ENCODE measurements at regions not wholly inside any gene's neighbourhood (a gene's known extent, or its start where the extent isn't known, plus 50 kb on each side); places are given as distances from the start of the nearest gene placed in this dataset.
A peak's percentile ranks its signal among the peaks of the same experiment; 100 is the strongest.
"Not testable (repeated sequence)": the region's sequence is repeated elsewhere in the genome, so short reads cannot be mapped to it uniquely, and the experiment has no call there.

- Histone ChIP-seq H3K27ac (no peak overlapping the region), H3K27me3 (no peaks in the 10 kb centered on the region), H3K9me3 (replicated peaks in 1 of 3) (no peaks in the 10 kb centered on the region), H3K36me3 (replicated peaks in 1 of 2) (no peaks in the 10 kb centered on the region), H3K4me3 (no peak overlapping the region), H3K4me1 (replicated peaks in 1 of 2) (peaks cover 0 to 6% of the 10 kb centered on the region in 2 donors)
- DNase-seq, result peak in 4 of 7 donors; percentile 42 to 69 (median 59)
- no peak for TF ChIP-seq CTCF (IDR thresholded peaks at IDR 0.05)
- no peak for TF ChIP-seq POLR2A (IDR thresholded peaks at IDR 0.05)
- 61 to 72% (median 66%) methylated on average over 8 to 25 of the region's 25 CpGs for WGBS, 4 donors
- intact Hi-C loops (cut with DNase I), result no loop called here
Measured at GRCh38 chr14:104307627-104308401, 169.4 kb downstream of the KIF26A start.

GRCh38 chr14:104308534-104308933, 170.1 kb downstream of the KIF26A start:
- DNase-seq; H3K4me1 ChIP-seq (replicated peaks in 1 of 2); H3K27ac ChIP-seq; intact Hi-C loops (cut with DNase I); H3K4me3 ChIP-seq; H3K27me3 ChIP-seq; H3K36me3 ChIP-seq (replicated peaks in 1 of 2); H3K9me3 ChIP-seq (replicated peaks in 1 of 3): not testable (repeated sequence)
- WGBS, 4 donors, result 79 to 87% (median 83%) methylated on average over 10 of the region's 10 CpGs

DNA sequence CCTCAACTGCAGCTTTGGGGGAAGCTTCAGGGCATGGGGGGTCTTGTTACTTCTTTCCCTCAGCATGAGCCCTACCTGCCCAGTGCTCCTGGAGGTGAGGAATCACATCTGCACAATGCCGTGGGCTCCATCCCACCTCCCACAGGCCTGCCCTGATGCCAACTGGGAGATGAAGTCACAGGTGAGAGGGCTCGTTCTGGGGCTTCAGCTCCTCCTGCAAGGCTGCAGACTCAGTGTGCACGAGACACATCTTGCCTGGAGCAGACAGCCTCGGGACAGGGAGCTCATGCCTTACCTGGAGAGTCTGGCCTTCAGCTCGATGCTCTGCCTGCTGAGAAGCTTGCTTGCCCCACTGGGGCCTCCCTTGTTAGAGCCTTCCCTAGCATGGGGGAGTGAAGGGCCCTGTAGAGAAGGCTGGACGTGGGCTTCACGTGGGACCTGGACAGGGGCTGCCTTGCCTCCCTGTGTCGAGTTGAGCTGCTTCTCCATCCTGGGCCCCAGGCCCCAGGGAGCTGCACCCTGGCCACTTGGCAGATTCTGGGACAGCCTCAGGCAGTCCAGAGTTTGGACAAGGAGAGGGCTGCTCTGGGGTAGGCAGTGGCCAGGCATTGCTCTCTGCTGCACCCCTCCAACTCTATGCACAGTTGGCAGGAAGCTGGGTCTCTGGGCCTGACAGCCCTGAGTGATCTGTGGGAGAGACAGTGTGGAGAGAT, 171.4 kb downstream of the KIF26A start:
- intact Hi-C loops (cut with DNase I), result no loop called here

DNA sequence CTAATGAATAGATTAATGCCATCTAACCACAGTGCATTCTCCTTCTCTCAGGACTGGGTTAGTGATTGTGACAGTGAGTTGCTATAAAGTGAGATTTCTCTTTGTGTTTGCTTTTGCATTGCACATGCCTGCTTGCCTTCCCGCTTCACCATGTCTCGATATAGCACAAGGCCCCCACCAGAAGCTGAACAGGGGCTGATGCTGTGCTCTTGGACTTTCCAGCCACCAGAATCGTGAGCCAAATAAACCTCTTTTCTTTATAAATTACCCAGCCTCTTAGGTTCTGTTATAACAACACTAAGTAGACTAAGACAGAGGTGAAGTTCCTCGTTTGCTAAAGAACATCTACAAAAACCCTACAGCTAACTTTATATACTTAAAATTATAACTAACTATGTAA, 173.0 kb downstream of the KIF26A start:
- Histone ChIP-seq H3K27ac (no peak overlapping the region), H3K27me3 (no peaks in the 10 kb centered on the region), H3K9me3 (replicated peaks in 1 of 3) (no peaks in the 10 kb centered on the region), H3K36me3 (replicated peaks in 1 of 2) (no peaks in the 10 kb centered on the region), H3K4me1 (replicated peaks in 1 of 2) (peaks cover 0 to 6% of the 10 kb centered on the region in 2 donors), H3K4me3 (no peak overlapping the region)
- DNase-seq, result no peak
- 68 to 90% (median 79%) methylated on average over 4 of the region's 4 CpGs for WGBS, 4 donors
- no peak for TF ChIP-seq CTCF (IDR thresholded peaks at IDR 0.05)
- TF ChIP-seq POLR2A (IDR thresholded peaks at IDR 0.05), result no peak
- intact Hi-C loops (cut with DNase I), result no loop called here

More for the DNA sequence above, 171.4 kb downstream of the KIF26A start:
- Histone ChIP-seq H3K27ac (no peak overlapping the region), H3K27me3 (no peaks in the 10 kb centered on the region), H3K36me3 (replicated peaks in 1 of 2) (no peaks in the 10 kb centered on the region), H3K9me3 (replicated peaks in 1 of 3) (no peaks in the 10 kb centered on the region), H3K4me1 (replicated peaks in 1 of 2) (peaks cover 0 to 6% of the 10 kb centered on the region in 2 donors), H3K4me3 (no peak overlapping the region)
- 84 to 89% (median 86%) methylated on average over 6 to 8 of the region's 8 CpGs for WGBS, 4 donors
- TF ChIP-seq POLR2A (IDR thresholded peaks at IDR 0.05) (no peak), CTCF (IDR thresholded peaks at IDR 0.05) (no peak)
- DNase-seq, result peak in 1 of 7 donors; percentile 1

Measured in adrenal gland (tissue), 9 donors.